Activated CD4-positive, alpha-beta memory T cell treated with anti-CD3 and anti-CD28 coated beads, Interleukin-2, amount 10 ng/mL, durations not matched to agents 7 days and 5 days (primary cell): ENCODE measurements at regions not wholly inside any gene's neighbourhood (a gene's known extent, or its start where the extent isn't known, plus 50 kb on each side); places are given as distances from the start of the nearest gene placed in this dataset.
"Not testable (repeated sequence)": the region's sequence is repeated elsewhere in the genome, so short reads cannot be mapped to it uniquely, and the experiment has no call there.

ENCODE experiments used
- CTCF ChIA-PET: fragments of 350-600 bp; sonication (Branson Sonifier 250); formaldehyde crosslinking; loops from one replicate; lab custom pipeline; 2021; ENCODE audit warnings: antibody characterized with exemption, inconsistent platforms; lab: Charles Lee
- POLR2A ChIA-PET: fragments of 350-600 bp; sonication (Branson Sonifier 250); formaldehyde crosslinking; loops from one replicate; lab custom pipeline; 2021; ENCODE audit warnings: antibody characterized with exemption; lab: Charles Lee
- DNase-seq: peaks from one replicate; pipeline ENCODE4 v3.0.0-alpha.2; 2020
- H3K27ac Mint-ChIP-seq: one replicate; pipeline ENCODE4 v1.8.0; 2021; ENCODE audit warnings: mild to moderate bottlenecking, mixed read lengths
- H3K27me3 Mint-ChIP-seq: one replicate; pipeline ENCODE4 v1.8.0; 2021; ENCODE audit warnings: mixed read lengths
- H3K36me3 Mint-ChIP-seq: one replicate; pipeline ENCODE4 v1.8.0; 2021; ENCODE audit warnings: low read depth, mixed read lengths
- H3K4me1 Mint-ChIP-seq: one replicate; pipeline ENCODE4 v1.8.0; 2021; ENCODE audit warnings: mixed read lengths
- H3K4me3 Mint-ChIP-seq: one replicate; pipeline ENCODE4 v1.8.0; 2021; ENCODE audit warnings: mild to moderate bottlenecking, mixed read lengths
- H3K9me3 Mint-ChIP-seq: one replicate; pipeline ENCODE4 v1.8.0; 2021; ENCODE audit warnings: mixed read lengths

DNA sequence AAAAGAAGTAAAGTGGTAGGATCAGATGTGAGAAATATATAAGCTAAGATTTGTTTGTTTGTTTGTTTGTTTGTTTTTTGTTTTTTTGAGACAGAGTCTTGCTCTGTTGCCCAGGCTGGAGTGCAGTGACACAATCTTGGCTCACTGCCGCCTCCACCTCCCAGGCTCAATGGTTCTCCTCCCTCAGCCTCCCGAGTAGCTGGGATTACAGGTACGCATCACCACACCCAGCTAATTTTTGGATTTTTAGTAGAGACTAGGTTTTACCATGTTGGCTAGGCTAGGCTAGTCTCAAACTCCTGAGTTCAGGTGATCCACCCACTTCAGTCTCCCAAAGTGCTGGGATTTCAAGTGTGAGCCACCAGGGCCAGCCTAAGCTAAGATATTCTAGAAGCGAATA lies 4817.1 kb upstream of the OR11H1 start:
- H3K4me3 Mint-ChIP-seq, H3K4me1 Mint-ChIP-seq, DNase-seq, H3K27me3 Mint-ChIP-seq, CTCF ChIA-PET, H3K27ac Mint-ChIP-seq, POLR2A ChIA-PET, H3K36me3 Mint-ChIP-seq: not testable (repeated sequence)
- H3K9me3 Mint-ChIP-seq: peaks cover 31% of the 10 kb centered on the region

- H3K36me3 Mint-ChIP-seq: peaks cover 80% of the 10 kb centered on the region
- H3K9me3 Mint-ChIP-seq: peaks cover 88% of the 10 kb centered on the region
Measured at GRCh38 chr22:10722804-10723203, 4805.2 kb upstream of the OR11H1 start.

GRCh38 chr22:10723966-10724365 lies 4804.0 kb upstream of the OR11H1 start:
- DNase-seq, H3K27me3 Mint-ChIP-seq, H3K27ac Mint-ChIP-seq, POLR2A ChIA-PET, H3K4me1 Mint-ChIP-seq, CTCF ChIA-PET, H3K4me3 Mint-ChIP-seq: not testable (repeated sequence)
- H3K36me3 Mint-ChIP-seq: peaks cover 84% of the 10 kb centered on the region
- H3K9me3 Mint-ChIP-seq: peaks cover 90% of the 10 kb centered on the region

More at GRCh38 chr22:10722804-10723203, 4805.2 kb upstream of the OR11H1 start:
- DNase-seq, H3K27ac Mint-ChIP-seq, CTCF ChIA-PET, H3K4me1 Mint-ChIP-seq, POLR2A ChIA-PET, H3K27me3 Mint-ChIP-seq, H3K4me3 Mint-ChIP-seq: not testable (repeated sequence)

- no peak overlapping the region for H3K27ac Mint-ChIP-seq
- peaks cover 65% of the 10 kb centered on the region for H3K36me3 Mint-ChIP-seq
- DNase-seq: no peak
- peaks cover 85% of the 10 kb centered on the region for H3K9me3 Mint-ChIP-seq
- ChIA-PET POLR2A (no interaction called here), CTCF (no interaction called here)
- no peak overlapping the region for H3K4me3 Mint-ChIP-seq
- no peaks in the 10 kb centered on the region for H3K27me3 Mint-ChIP-seq
- H3K4me1 Mint-ChIP-seq: no peaks in the 10 kb centered on the region
Measured at GRCh38 chr22:10727393-10727792, 4800.6 kb upstream of the OR11H1 start.

DNA sequence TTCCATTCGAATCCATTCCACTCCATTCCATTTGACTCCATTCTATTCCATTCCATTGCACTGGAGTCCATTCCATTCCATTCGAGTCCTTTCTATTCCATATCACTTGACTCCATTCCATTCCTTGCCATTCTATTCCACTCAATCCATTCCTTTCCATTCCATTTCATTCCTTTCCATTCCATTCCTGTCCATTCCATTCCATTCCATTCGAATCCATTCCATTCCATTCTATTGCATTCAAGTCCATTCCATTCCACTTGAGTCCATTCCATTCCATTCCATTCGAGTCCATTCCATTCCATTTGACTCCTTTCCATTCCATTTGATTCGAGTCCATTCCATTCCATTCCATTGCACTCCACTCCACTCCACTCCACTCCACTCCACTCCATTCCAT lies 4798.0 kb upstream of the OR11H1 start:
- H3K27me3 Mint-ChIP-seq, DNase-seq, H3K4me3 Mint-ChIP-seq, H3K4me1 Mint-ChIP-seq, CTCF ChIA-PET, POLR2A ChIA-PET, H3K27ac Mint-ChIP-seq: not testable (repeated sequence)
- Mint-ChIP-seq H3K9me3 (peaks cover 75% of the 10 kb centered on the region), H3K36me3 (peaks cover 44% of the 10 kb centered on the region)

DNA sequence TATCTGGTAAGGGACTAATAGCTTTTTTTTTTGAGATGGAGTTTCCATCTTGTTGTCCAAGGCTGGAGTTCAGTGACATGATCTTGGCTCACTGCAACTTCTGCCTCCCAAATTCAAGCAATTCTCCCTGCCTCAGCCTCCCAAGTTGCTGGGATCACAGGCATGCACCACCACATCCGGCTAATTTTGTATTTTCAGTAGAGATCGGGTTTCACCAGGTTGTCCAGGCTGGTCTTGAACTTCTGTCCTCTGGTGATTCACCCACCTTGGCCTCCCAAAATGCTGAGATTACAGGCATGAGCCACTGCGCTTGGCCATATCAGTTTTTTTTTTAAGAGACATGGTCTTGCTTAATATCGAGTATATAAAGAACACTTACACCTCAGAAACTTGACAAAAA lies 4797.3 kb upstream of the OR11H1 start:
- CTCF ChIA-PET, DNase-seq, POLR2A ChIA-PET, H3K4me1 Mint-ChIP-seq, H3K27me3 Mint-ChIP-seq, H3K27ac Mint-ChIP-seq, H3K4me3 Mint-ChIP-seq: not testable (repeated sequence)
- H3K36me3 Mint-ChIP-seq: peaks cover 38% of the 10 kb centered on the region
- peaks cover 74% of the 10 kb centered on the region for H3K9me3 Mint-ChIP-seq

- DNase-seq, H3K27me3 Mint-ChIP-seq, H3K27ac Mint-ChIP-seq, POLR2A ChIA-PET, CTCF ChIA-PET, H3K4me3 Mint-ChIP-seq, H3K4me1 Mint-ChIP-seq: not testable (repeated sequence)
- H3K36me3 Mint-ChIP-seq: peaks cover 38% of the 10 kb centered on the region
- peaks cover 69% of the 10 kb centered on the region for H3K9me3 Mint-ChIP-seq
Measured at GRCh38 chr22:10731246-10731974, 4796.6 kb upstream of the OR11H1 start.

- DNase-seq, CTCF ChIA-PET, H3K4me1 Mint-ChIP-seq, H3K27me3 Mint-ChIP-seq, POLR2A ChIA-PET, H3K27ac Mint-ChIP-seq, H3K36me3 Mint-ChIP-seq, H3K4me3 Mint-ChIP-seq: not testable (repeated sequence)
- peaks cover 57% of the 10 kb centered on the region for H3K9me3 Mint-ChIP-seq
Measured at GRCh38 chr22:10735075-10735474, 4792.9 kb upstream of the OR11H1 start.

GRCh38 chr22:10736879-10737278 lies 4791.1 kb upstream of the OR11H1 start:
- H3K27ac Mint-ChIP-seq, CTCF ChIA-PET, H3K36me3 Mint-ChIP-seq, H3K4me3 Mint-ChIP-seq, H3K27me3 Mint-ChIP-seq, DNase-seq, H3K4me1 Mint-ChIP-seq, POLR2A ChIA-PET: not testable (repeated sequence)
- peaks cover 54% of the 10 kb centered on the region for H3K9me3 Mint-ChIP-seq

GRCh38 chr22:10737931-10738330 lies 4790.1 kb upstream of the OR11H1 start:
- CTCF ChIA-PET, H3K27ac Mint-ChIP-seq, H3K27me3 Mint-ChIP-seq, DNase-seq, H3K4me1 Mint-ChIP-seq, H3K4me3 Mint-ChIP-seq, POLR2A ChIA-PET, H3K36me3 Mint-ChIP-seq: not testable (repeated sequence)
- peaks cover 52% of the 10 kb centered on the region for H3K9me3 Mint-ChIP-seq

DNA sequence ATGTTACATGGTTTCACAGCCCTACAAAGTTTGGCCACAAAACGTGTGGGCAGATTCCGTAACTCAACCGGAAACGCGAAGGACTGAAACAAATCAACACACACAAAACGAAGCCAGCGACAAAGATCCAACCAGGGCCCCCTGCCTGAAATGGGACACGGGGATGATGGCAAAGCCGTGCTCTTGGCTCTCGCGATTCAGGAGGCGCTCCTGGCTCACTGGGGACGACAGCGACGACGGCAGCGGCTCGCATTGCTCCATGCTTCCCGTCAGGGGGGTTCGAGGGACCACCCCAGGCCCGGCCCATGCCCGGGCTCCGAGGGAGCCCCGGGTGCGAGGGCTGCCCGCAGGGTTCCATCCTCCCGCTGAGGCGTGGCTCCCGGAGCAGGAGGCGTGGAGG lies 4786.8 kb upstream of the OR11H1 start:
- ChIA-PET CTCF (no interaction called here), POLR2A (no interaction called here)
- DNase-seq: no peak
- no peaks in the 10 kb centered on the region for H3K27me3 Mint-ChIP-seq
- H3K27ac Mint-ChIP-seq: no peak overlapping the region
- peaks cover 54% of the 10 kb centered on the region for H3K9me3 Mint-ChIP-seq
- H3K4me1 Mint-ChIP-seq: no peaks in the 10 kb centered on the region
- H3K4me3 Mint-ChIP-seq: no peak overlapping the region
- H3K36me3 Mint-ChIP-seq: peaks cover 10% of the 10 kb centered on the region

GRCh38 chr22:10741776-10742630 lies 4786.0 kb upstream of the OR11H1 start:
- H3K36me3 Mint-ChIP-seq: peaks cover 10% of the 10 kb centered on the region
- POLR2A ChIA-PET, CTCF ChIA-PET, H3K27me3 Mint-ChIP-seq, DNase-seq, H3K4me3 Mint-ChIP-seq, H3K4me1 Mint-ChIP-seq, H3K27ac Mint-ChIP-seq: not testable (repeated sequence)
- H3K9me3 Mint-ChIP-seq: peaks cover 58% of the 10 kb centered on the region

DNA sequence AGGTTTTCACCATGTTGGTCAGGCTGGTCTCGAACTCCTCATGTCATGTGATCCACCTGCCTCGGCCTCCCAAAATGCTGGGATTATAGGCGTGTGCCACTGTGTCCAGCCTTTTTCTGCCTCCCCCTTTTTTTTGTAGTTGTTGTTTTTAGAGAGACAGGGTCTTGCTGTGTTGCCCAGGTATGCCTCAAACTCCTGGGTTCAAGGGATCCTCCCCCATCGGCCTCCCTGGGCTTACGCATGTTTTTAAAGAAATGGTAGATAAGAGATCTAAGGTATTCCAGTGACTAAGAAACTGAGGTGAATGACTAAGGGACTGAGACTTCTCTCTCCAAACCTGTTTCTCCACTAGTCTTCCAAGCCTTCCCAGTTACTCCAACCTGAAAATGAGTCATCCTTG lies 4781.6 kb upstream of the OR11H1 start:
- peaks cover 46% of the 10 kb centered on the region for H3K9me3 Mint-ChIP-seq
- POLR2A ChIA-PET, H3K4me1 Mint-ChIP-seq, H3K27ac Mint-ChIP-seq, H3K4me3 Mint-ChIP-seq, H3K36me3 Mint-ChIP-seq, DNase-seq, H3K27me3 Mint-ChIP-seq, CTCF ChIA-PET: not testable (repeated sequence)
